Transverse colon (tissue), 4 donors: ENCODE measurements at regions not wholly inside any gene's neighbourhood (a gene's known extent, or its start where the extent isn't known, plus 50 kb on each side); places are given as distances from the start of the nearest gene placed in this dataset.

Experiments used
- CTCF ChIP-seq, 5 experiments: fragments of 200-600 bp in 3 of 5; fragments of 450-650 bp in 2 of 5; sonication (generic) in 3 of 5; IDR thresholded peaks; 1 replicate in 2 of 5; 2 replicates in 3 of 5; pipeline ENCODE4 v1.5.1; 2016 to 2017; ENCODE audit warnings: antibody characterized with exemption in 5 of 5, inconsistent platforms in 3 of 5, mild to moderate bottlenecking in 2 of 5, moderate library complexity in 1 of 5
- POLR2A ChIP-seq: fragments of 450-650 bp; IDR thresholded peaks from one replicate; pipeline ENCODE4 v1.6.1; 2016; ENCODE audit warnings: antibody characterized with exemption, mild to moderate bottlenecking, moderate library complexity
- POLR2AphosphoS5 ChIP-seq, 3 donors: sonication (generic); formaldehyde crosslinking; IDR thresholded peaks; one replicate each; pipeline ENCODE4 v1.6.1; 2016; ENCODE audit warnings: antibody characterized with exemption in 3 of 3

GRCh38 chr17:63246344-63246743, 199.8 kb downstream of the CYB561 start:
- TF ChIP-seq CTCF (IDR thresholded peaks at IDR 0.05) (no peak), POLR2A (no peak), POLR2AphosphoS5 (IDR thresholded peaks at IDR 0.05) (no peak)
